GM12874 (cell line): ENCODE measurements at regions not wholly inside any gene's neighbourhood (a gene's known extent, or its start where the extent isn't known, plus 50 kb on each side); places are given as distances from the start of the nearest gene placed in this dataset.

Source experiments
- TF ChIP-seq, protein P1 (sequence below): IDR thresholded peaks from 2 replicates; pipeline ENCODE4 v1.5.1; 2011; ENCODE audit warnings: low read depth, mild to moderate bottlenecking, control low read depth, low read length, moderate library complexity; ENCODE audit not compliant: insufficient read depth

DNA sequence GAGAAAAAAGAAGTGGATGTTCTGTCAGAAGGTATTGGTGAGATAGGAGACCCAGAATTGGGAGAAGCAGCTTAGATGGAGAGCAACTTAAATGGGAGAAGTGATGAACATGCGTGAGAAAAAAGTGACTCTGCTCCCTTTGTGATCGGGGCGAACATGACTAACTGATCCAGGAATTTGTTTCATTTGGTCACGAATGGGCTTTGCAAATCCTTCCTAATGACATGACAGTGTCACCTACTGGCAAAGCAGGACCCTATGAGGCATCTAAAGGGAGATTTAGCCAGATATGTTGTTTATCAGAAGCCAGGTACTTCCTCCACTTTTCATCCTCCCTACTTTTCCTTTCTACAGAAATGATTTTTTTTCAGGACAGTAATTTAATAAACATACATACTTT lies 787.4 kb upstream of the RGMB start:
- TF ChIP-seq, protein P1, sequence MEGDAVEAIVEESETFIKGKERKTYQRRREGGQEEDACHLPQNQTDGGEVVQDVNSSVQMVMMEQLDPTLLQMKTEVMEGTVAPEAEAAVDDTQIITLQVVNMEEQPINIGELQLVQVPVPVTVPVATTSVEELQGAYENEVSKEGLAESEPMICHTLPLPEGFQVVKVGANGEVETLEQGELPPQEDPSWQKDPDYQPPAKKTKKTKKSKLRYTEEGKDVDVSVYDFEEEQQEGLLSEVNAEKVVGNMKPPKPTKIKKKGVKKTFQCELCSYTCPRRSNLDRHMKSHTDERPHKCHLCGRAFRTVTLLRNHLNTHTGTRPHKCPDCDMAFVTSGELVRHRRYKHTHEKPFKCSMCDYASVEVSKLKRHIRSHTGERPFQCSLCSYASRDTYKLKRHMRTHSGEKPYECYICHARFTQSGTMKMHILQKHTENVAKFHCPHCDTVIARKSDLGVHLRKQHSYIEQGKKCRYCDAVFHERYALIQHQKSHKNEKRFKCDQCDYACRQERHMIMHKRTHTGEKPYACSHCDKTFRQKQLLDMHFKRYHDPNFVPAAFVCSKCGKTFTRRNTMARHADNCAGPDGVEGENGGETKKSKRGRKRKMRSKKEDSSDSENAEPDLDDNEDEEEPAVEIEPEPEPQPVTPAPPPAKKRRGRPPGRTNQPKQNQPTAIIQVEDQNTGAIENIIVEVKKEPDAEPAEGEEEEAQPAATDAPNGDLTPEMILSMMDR = no peak

DNA sequence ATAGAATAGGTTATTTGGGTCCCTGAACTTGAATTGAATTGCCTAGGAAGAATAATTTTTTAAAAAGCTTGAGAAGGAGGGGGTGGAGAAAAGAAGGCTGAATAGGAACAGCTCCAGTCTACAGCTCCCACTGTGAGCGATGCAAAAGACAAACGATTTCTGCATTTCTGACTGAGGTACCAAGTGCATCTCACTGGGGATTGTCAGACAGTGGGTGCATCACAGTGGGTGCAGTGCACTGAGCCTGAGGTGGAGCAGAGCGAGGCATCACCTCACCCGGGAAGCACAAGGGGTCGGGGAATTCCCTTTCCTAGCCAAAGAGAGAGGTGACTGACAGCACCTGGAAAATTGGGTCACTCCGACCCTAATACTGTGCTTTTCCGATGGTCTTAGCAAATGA lies 782.2 kb upstream of the RGMB start:
- TF ChIP-seq, protein P1 = no peak

DNA sequence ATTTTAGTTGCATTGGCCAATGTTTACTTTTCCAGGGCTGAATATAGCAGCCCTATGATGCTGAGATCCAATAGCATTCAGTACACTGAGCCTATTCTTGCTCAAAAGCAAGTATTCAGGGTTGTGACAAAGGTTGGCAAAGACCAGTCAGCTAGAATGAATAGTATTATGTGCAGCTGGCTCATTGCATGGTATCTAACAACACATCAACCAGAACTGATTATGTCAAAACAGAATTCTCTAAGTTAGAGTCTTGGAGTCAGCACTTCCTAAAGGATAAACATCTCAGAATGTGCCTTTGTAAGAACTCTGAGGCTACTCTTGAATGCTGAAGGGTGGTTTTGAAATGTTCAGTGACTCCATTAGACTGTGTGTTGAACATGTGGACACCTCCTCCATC lies 774.5 kb upstream of the RGMB start:
- TF ChIP-seq, protein P1 = no peak

DNA sequence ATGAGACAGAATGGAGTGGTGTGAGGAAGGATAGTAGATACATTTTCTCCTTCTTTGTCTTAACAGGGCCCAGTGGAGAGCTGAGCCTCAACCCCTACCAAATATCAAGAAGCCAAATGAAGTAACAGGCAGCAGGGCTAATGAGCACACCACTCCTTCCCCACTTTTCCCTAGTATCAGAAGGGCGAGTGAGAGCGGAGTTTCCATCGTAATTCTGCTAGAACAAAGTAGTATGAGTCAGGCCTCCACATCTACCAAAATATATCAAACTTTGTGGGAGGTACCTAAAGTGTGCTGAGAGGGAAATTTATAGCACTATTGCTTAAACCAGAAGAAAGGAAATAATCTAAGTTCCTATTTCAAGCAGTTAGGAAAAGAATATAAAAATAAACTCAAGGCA lies 769.0 kb upstream of the RGMB start:
- TF ChIP-seq, protein P1 = no peak

DNA sequence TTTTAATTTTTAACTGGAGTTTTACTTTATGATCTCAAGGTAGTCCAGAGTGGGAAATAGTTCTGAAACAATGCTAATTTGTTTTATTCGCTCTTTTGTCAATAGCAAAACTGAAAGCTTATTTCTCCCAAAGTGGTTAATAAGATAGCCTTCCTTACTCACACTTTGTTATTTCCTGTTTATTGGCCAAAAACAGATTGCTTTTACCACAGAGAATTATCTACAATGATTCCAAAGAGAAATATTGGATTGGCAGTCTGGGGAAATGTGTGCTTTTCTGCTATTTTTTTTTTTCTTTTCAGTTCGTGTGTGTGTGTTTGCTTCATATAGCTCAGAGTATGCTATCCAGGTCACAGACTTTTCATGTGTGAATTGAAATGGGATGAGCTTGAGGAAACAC lies 756.7 kb upstream of the RGMB start:
- TF ChIP-seq, protein P1 = no peak

DNA sequence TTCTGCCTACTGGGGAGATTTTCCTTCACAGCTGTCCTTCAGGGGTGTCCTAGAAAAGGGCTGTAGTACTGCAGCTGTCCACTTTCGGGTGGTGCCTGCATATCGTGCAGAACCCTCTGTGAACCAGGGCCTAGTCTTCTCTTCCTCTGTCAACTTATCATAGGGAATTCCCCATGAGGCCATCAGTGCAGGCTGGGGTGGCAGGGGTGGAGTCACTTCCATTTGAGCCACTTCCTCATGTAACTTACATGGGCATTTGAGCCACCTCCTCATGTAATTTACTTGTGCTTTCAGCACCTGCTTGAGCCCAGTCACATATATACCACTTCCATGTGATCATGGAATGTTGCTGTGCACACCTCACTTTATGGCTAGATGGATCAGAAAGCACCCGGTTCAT lies 742.0 kb upstream of the RGMB start:
- TF ChIP-seq, protein P1 = no peak

DNA sequence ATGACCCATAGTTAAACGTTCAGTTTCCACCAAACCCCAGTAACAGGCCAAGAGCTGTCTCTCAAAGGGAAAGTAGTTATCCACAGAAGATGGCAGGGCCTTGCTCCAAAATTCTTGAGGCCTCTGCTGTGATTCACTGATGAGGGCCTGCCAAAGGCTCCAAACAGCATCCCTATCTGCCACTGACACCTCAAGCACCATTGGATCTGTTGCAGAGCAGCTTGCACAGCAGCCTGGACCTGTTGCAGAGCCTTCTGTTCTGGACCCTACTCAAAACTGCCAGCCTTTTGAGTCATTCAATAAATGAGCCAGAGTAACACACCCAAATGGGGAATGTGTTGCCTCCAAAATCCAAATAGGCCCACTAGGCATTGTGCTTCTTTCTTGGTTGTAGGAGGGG lies 741.5 kb upstream of the RGMB start:
- TF ChIP-seq, protein P1 = no peak

DNA sequence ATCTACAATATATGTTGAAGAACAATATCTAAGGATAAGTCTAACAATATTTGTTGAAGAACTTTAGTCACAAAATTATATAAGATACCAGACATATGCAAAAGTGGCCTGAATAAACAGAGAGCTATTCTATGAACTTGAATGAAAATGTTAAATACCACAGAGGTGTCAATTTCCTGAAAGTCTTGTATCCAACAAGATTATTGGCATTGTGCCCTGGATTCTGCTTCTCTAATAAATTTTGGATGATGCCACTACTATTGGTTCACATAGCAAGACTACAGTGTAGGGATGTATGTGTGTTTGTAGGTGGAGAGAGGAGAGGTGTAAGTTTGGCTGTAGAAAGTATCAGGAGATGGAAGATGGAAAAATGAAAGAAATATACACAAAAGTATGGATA lies 731.8 kb upstream of the RGMB start:
- TF ChIP-seq, protein P1 = no peak
